ENCODE measurements at regions not wholly inside any gene's neighbourhood (a gene's known extent, or its start where the extent isn't known, plus 50 kb on each side); places are given as distances from the start of the nearest gene placed in this dataset.

DNA sequence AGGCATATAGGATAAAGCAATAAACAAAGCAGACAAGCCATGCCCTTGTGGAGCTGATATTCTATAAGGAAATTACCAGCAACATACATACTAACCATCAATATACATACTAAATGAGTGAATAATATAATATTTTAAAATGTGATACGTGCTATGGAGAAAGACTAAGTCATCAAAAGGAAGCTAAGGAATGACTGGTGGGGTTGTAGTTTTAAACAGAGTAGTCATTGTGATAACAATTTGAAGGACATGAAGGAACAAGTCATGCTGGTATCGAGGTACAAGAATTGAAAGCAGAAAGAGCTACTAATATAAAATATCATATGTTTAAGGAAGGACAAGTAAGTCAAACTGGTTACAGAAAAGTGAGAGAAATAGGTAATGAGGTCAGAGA lies 894.9 kb upstream of the PCDH9 start:
- TF ChIP-seq, protein P1, sequence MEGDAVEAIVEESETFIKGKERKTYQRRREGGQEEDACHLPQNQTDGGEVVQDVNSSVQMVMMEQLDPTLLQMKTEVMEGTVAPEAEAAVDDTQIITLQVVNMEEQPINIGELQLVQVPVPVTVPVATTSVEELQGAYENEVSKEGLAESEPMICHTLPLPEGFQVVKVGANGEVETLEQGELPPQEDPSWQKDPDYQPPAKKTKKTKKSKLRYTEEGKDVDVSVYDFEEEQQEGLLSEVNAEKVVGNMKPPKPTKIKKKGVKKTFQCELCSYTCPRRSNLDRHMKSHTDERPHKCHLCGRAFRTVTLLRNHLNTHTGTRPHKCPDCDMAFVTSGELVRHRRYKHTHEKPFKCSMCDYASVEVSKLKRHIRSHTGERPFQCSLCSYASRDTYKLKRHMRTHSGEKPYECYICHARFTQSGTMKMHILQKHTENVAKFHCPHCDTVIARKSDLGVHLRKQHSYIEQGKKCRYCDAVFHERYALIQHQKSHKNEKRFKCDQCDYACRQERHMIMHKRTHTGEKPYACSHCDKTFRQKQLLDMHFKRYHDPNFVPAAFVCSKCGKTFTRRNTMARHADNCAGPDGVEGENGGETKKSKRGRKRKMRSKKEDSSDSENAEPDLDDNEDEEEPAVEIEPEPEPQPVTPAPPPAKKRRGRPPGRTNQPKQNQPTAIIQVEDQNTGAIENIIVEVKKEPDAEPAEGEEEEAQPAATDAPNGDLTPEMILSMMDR (IDR thresholded peaks at IDR 0.05 in 8 of 11, conservative IDR thresholded peaks at IDR 0.05 in 3 of 11) = no peak
- no peak for TF ChIP-seq POLR2AphosphoS5 (IDR thresholded peaks at IDR 0.05)
- TF ChIP-seq POLR2A (IDR thresholded peaks at IDR 0.05) = no peak

Measured in spleen (tissue), 7 donors.